ENCODE measurements at regions not wholly inside any gene's neighbourhood (a gene's known extent, or its start where the extent isn't known, plus 50 kb on each side); places are given as distances from the start of the nearest gene placed in this dataset.

DNA sequence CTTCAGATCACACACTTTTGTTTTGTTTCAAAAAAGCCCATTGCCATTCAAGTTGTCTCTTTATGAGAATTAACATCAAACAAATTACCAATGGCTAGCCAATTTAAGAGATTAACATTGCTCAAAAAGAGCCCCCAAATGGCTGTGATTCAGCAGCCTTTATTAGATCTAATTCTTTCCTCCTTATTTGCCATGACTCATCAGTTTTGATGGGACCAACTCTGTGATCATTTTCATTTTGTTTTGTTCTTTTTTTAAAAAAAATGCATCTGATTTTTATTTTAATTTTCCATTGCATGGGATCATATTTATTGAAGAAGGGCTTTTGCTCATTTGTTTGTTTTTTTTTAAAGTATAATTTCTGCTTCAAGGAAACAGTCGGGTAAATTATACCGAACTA, 161.6 kb upstream of the FRMPD4 start:
- TF ChIP-seq, protein P1, sequence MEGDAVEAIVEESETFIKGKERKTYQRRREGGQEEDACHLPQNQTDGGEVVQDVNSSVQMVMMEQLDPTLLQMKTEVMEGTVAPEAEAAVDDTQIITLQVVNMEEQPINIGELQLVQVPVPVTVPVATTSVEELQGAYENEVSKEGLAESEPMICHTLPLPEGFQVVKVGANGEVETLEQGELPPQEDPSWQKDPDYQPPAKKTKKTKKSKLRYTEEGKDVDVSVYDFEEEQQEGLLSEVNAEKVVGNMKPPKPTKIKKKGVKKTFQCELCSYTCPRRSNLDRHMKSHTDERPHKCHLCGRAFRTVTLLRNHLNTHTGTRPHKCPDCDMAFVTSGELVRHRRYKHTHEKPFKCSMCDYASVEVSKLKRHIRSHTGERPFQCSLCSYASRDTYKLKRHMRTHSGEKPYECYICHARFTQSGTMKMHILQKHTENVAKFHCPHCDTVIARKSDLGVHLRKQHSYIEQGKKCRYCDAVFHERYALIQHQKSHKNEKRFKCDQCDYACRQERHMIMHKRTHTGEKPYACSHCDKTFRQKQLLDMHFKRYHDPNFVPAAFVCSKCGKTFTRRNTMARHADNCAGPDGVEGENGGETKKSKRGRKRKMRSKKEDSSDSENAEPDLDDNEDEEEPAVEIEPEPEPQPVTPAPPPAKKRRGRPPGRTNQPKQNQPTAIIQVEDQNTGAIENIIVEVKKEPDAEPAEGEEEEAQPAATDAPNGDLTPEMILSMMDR (IDR thresholded peaks at IDR 0.05; ENCODE audit: insufficient read depth, low read depth, low read length), result no peak
- POLR2A ChIA-PET, result no interaction called here
- DNase-seq (ENCODE audit: low read depth), result no peak
- CTCF ChIA-PET, result interaction anchor here (1.5 kb wide), 1 partner anchor 32 kb away, joined by 3 read pairs; no protein-coding TSS in a partner anchor
- H3K27me3 ChIP-seq (ENCODE audit: control insufficient read depth, insufficient read depth, low read length), result no peaks in the 10 kb centered on the region
- H3K4me3 ChIP-seq (ENCODE audit: low read depth, low read length), result no peak overlapping the region
- no peaks in the 10 kb centered on the region for H3K36me3 ChIP-seq (ENCODE audit: control insufficient read depth, insufficient read depth, low read length)

DNA sequence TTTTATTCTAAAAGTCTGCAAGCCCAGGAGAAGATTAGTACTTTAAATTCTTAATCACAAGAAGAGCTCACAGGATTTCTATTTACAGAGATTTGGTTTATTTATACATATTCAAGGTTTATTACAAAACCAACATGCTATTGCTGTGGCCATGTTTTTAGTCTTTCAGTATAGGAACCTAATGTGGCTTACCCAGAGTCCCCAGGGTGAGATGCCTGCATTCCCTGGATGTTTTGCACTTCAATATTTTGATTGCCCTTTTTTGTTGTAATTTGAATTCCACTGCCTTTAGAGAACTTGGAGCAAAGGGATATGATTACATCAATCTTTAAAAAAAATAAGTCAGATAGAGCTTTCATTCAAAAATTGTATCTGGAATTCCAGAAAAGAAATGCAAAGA, 146.0 kb upstream of the FRMPD4 start:
- DNase-seq (ENCODE audit: low read depth), result no peak
- TF ChIP-seq, protein P1 (IDR thresholded peaks at IDR 0.05; ENCODE audit: insufficient read depth, low read depth, low read length), result no peak
- POLR2A ChIA-PET, result no interaction called here
- no peak overlapping the region for H3K4me3 ChIP-seq (ENCODE audit: low read depth, low read length)
- no peaks in the 10 kb centered on the region for H3K27me3 ChIP-seq (ENCODE audit: control insufficient read depth, insufficient read depth, low read length)
- no peaks in the 10 kb centered on the region for H3K36me3 ChIP-seq (ENCODE audit: control insufficient read depth, insufficient read depth, low read length)
- CTCF ChIA-PET, result no interaction called here

DNA sequence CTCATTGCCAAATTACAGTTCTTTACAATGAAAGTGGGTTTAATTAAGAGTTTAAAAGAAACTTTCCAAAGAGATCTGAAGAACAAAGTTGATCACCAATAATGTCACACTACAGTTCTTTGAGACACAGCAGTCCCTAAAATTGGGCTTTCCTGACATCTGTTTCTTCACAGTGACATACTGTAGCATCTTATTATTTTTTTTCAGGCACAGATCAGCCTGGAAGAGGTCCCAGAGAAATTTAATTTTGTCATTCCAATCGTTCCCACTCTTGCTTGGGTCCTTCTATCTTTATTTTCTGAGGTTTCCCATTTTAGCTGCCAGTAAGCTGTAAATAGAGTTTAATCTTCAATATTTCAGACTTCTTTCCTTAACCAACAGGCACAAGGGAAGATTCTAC, 143.1 kb upstream of the FRMPD4 start:
- ChIA-PET POLR2A (no interaction called here), CTCF (no interaction called here)
- Histone ChIP-seq H3K27me3 (ENCODE audit: control insufficient read depth, insufficient read depth, low read length) (no peaks in the 10 kb centered on the region), H3K36me3 (ENCODE audit: control insufficient read depth, insufficient read depth, low read length) (no peaks in the 10 kb centered on the region), H3K4me3 (ENCODE audit: low read depth, low read length) (no peak overlapping the region)
- DNase-seq (ENCODE audit: low read depth), result no peak
- TF ChIP-seq, protein P1 (IDR thresholded peaks at IDR 0.05; ENCODE audit: insufficient read depth, low read depth, low read length), result no peak

DNA sequence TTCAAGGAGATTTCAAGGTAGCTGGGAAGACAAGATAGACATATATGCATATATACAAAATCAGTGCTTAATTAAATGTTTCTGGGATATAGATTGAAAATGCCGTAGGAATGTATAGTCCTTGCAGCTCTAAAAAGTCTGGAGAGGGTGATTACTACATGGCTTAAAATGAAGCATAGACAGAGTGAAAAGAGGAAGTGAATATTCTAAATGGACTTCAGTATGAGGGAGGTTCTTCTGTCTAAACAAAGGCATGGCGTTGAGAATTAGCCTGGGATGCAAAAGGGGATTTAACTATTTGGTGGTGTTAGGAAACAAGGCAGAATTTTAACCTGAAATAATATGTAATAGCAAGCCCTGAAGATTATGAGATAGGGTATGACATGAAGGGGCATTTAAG, 141.5 kb upstream of the FRMPD4 start:
- ChIA-PET CTCF (no interaction called here), POLR2A (no interaction called here)
- H3K36me3 ChIP-seq (ENCODE audit: control insufficient read depth, insufficient read depth, low read length), result no peaks in the 10 kb centered on the region
- TF ChIP-seq, protein P1 (IDR thresholded peaks at IDR 0.05; ENCODE audit: insufficient read depth, low read depth, low read length), result no peak
- no peak for DNase-seq (ENCODE audit: low read depth)
- H3K4me3 ChIP-seq (ENCODE audit: low read depth, low read length), result no peak overlapping the region
- H3K27me3 ChIP-seq (ENCODE audit: control insufficient read depth, insufficient read depth, low read length), result no peaks in the 10 kb centered on the region

DNA sequence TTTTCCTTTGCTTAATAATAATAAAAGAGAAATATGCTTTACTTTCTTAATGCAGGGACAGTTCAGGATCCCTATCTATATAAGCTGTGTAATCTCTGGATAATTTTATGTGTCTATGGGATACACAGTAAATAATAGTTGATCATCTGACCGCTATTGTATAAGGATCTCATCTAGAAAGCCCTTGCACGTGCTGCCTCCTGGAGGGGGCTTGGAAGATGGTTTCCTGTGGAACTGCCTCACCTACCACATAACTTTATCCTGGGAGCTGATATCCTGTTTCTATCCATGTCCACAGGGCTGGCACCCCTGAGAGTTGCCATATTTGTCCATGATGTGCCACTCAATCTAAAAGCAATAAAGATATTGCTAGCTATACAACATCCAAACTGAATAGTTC, 139.3 kb upstream of the FRMPD4 start:
- H3K27me3 ChIP-seq (ENCODE audit: control insufficient read depth, insufficient read depth, low read length), result no peaks in the 10 kb centered on the region
- POLR2A ChIA-PET, result no interaction called here
- DNase-seq (ENCODE audit: low read depth), result no peak
- CTCF ChIA-PET, result interaction anchor here (1.0 kb wide), 1 partner anchor 13 kb away, joined by 3 read pairs; no protein-coding TSS in a partner anchor
- H3K36me3 ChIP-seq (ENCODE audit: control insufficient read depth, insufficient read depth, low read length), result no peaks in the 10 kb centered on the region
- no peak overlapping the region for H3K4me3 ChIP-seq (ENCODE audit: low read depth, low read length)
- TF ChIP-seq, protein P1 (IDR thresholded peaks at IDR 0.05; ENCODE audit: insufficient read depth, low read depth, low read length), result no peak
